Muscle of leg (tissue), 3 donors: ENCODE measurements at regions not wholly inside any gene's neighbourhood (a gene's known extent, or its start where the extent isn't known, plus 50 kb on each side); places are given as distances from the start of the nearest gene placed in this dataset.
A peak's percentile ranks its signal among the peaks of the same experiment; 100 is the strongest.
"Not testable (repeated sequence)": the region's sequence is repeated elsewhere in the genome, so short reads cannot be mapped to it uniquely, and the experiment has no call there.

ENCODE experiments used
- DNase-seq: peaks from one replicate; pipeline ENCODE4 v3.0.0; 2013
- H3K27ac ChIP-seq: one replicate; pipeline ENCODE4 v1.5.1; 2013; ENCODE audit warnings: mild to moderate bottlenecking, low read length, control low read depth
- H3K27me3 ChIP-seq: one replicate; pipeline ENCODE4 v1.6.1; 2013; ENCODE audit warnings: low read length; ENCODE audit not compliant: control insufficient read depth, insufficient read depth
- H3K36me3 ChIP-seq: one replicate; pipeline ENCODE4 v1.6.1; 2013; ENCODE audit warnings: low read length; ENCODE audit not compliant: control insufficient read depth, insufficient read depth
- H3K4me1 ChIP-seq: one replicate; pipeline ENCODE4 v1.6.1; 2013; ENCODE audit warnings: low read length; ENCODE audit not compliant: control insufficient read depth, insufficient read depth
- H3K4me3 ChIP-seq: one replicate; pipeline ENCODE4 v1.5.1; 2013; ENCODE audit warnings: low read length, control low read depth
- H3K9me3 ChIP-seq: replicated peaks from 2 replicates; pipeline ENCODE4 v1.6.1; 2013; ENCODE audit warnings: low read depth, low read length; ENCODE audit not compliant: control insufficient read depth
- WGBS: methylation state at CpG from one replicate; pipeline ENCODE4 v1.1.5; 2013; ENCODE audit warnings: missing lambda C conversion rate; ENCODE audit not compliant: insufficient coverage; 5-methylcytosine and 5-hydroxymethylcytosine counted together

- Histone ChIP-seq H3K4me3 (no peak overlapping the region), H3K27ac (no peak overlapping the region), H3K36me3 (no peaks in the 10 kb centered on the region), H3K9me3 (no peaks in the 10 kb centered on the region), H3K27me3 (no peaks in the 10 kb centered on the region), H3K4me1 (no peaks in the 10 kb centered on the region)
- DNase-seq: no peak
- 67% methylated on average over 4 of the region's 4 CpGs for WGBS
Measured at GRCh38 chr12:115798309-115798917, 479.1 kb downstream of the MED13L start.

GRCh38 chr12:115794659-115795081 lies 482.8 kb downstream of the MED13L start:
- Histone ChIP-seq H3K27me3 (peaks cover 10% of the 10 kb centered on the region), H3K9me3 (no peaks in the 10 kb centered on the region), H3K27ac (no peak overlapping the region), H3K4me1 (no peaks in the 10 kb centered on the region), H3K36me3 (no peaks in the 10 kb centered on the region), H3K4me3 (no peak overlapping the region)
- no peak for DNase-seq
- 64% methylated on average over 3 of the region's 6 CpGs for WGBS

GRCh38 chr12:115791331-115791730 lies 486.2 kb downstream of the MED13L start:
- Histone ChIP-seq H3K27me3 (peaks cover 10% of the 10 kb centered on the region), H3K27ac (no peak overlapping the region), H3K9me3 (no peaks in the 10 kb centered on the region), H3K36me3 (no peaks in the 10 kb centered on the region), H3K4me3 (no peak overlapping the region), H3K4me1 (no peaks in the 10 kb centered on the region)
- no peak for DNase-seq
- WGBS: 81% methylated on average over 3 of the region's 4 CpGs

- no peaks in the 10 kb centered on the region for H3K9me3 ChIP-seq
- WGBS: no CpG with 5 or more reads among the region's 1 CpG
- DNase-seq: no peak
- no peaks in the 10 kb centered on the region for H3K36me3 ChIP-seq
- H3K27ac ChIP-seq: no peak overlapping the region
- no peaks in the 10 kb centered on the region for H3K4me1 ChIP-seq
- peaks cover 10% of the 10 kb centered on the region for H3K27me3 ChIP-seq
- no peak overlapping the region for H3K4me3 ChIP-seq
Measured at GRCh38 chr12:115790526-115790925, 487.0 kb downstream of the MED13L start.

- not testable (repeated sequence) for H3K4me3 ChIP-seq, H3K27ac ChIP-seq, H3K4me1 ChIP-seq, H3K9me3 ChIP-seq, H3K36me3 ChIP-seq, DNase-seq, H3K27me3 ChIP-seq
- no CpG with 5 or more reads among the region's 3 CpGs for WGBS
Measured at GRCh38 chr12:115786490-115786889, 491.0 kb downstream of the MED13L start.

- Histone ChIP-seq H3K4me3 (no peak overlapping the region), H3K4me1 (no peaks in the 10 kb centered on the region), H3K36me3 (no peaks in the 10 kb centered on the region), H3K27me3 (no peaks in the 10 kb centered on the region), H3K27ac (no peak overlapping the region), H3K9me3 (no peaks in the 10 kb centered on the region)
- no peak for DNase-seq
- 100% methylated on average over 1 of the region's 3 CpGs for WGBS
Measured at GRCh38 chr12:115785548-115785947, 491.9 kb downstream of the MED13L start.

GRCh38 chr12:115776399-115776798 lies 501.1 kb downstream of the MED13L start:
- Histone ChIP-seq H3K4me3 (no peak overlapping the region), H3K27ac (no peak overlapping the region), H3K36me3 (no peaks in the 10 kb centered on the region), H3K27me3 (peaks cover 8% of the 10 kb centered on the region), H3K4me1 (no peaks in the 10 kb centered on the region), H3K9me3 (no peaks in the 10 kb centered on the region)
- DNase-seq: no peak
- 87% methylated on average over 1 of the region's 1 CpG for WGBS

- WGBS: 32% methylated on average over 7 of the region's 9 CpGs
- Histone ChIP-seq H3K9me3 (no peaks in the 10 kb centered on the region), H3K27ac (no peak overlapping the region), H3K4me3 (no peak overlapping the region), H3K27me3 (peaks cover 8% of the 10 kb centered on the region), H3K36me3 (no peaks in the 10 kb centered on the region), H3K4me1 (no peaks in the 10 kb centered on the region)
- no peak for DNase-seq
Measured at GRCh38 chr12:115774148-115774895, 503.2 kb downstream of the MED13L start.

- Histone ChIP-seq H3K27ac (no peak overlapping the region), H3K27me3 (peaks cover 8% of the 10 kb centered on the region), H3K9me3 (no peaks in the 10 kb centered on the region), H3K4me3 (no peak overlapping the region), H3K4me1 (no peaks in the 10 kb centered on the region), H3K36me3 (no peaks in the 10 kb centered on the region)
- DNase-seq: no peak
- 83% methylated on average over 3 of the region's 4 CpGs for WGBS
Measured at GRCh38 chr12:115771601-115772000, 505.9 kb downstream of the MED13L start.

- peak; percentile 9 for DNase-seq
- Histone ChIP-seq H3K27me3 (peaks cover 8% of the 10 kb centered on the region), H3K27ac (no peak overlapping the region), H3K36me3 (no peaks in the 10 kb centered on the region), H3K9me3 (no peaks in the 10 kb centered on the region), H3K4me1 (no peaks in the 10 kb centered on the region), H3K4me3 (no peak overlapping the region)
- 14% methylated on average over 1 of the region's 2 CpGs for WGBS
Measured at GRCh38 chr12:115771065-115771464, 506.4 kb downstream of the MED13L start.
